Stimulated activated CD4-positive, alpha-beta T cell treated with anti-CD3 and anti-CD28 coated beads, Interleukin-1b, Interleukin-23, amount 100 ng/mL, for 1 hour (primary cell): ENCODE measurements at regions not wholly inside any gene's neighbourhood (a gene's known extent, or its start where the extent isn't known, plus 50 kb on each side); places are given as distances from the start of the nearest gene placed in this dataset.

Experiments used
- DNase-seq, 2 donors: peaks; one replicate each; pipeline ENCODE4 v3.0.0-alpha.2; 2020; ENCODE audit warnings: low read depth in 2 of 2

GRCh38 chr4:182063651-182064050 is 179.6 kb upstream of the TENM3 start:
- DNase-seq = no peak

- DNase-seq = no peak
Observed at GRCh38 chr4:182065255-182065654, 177.9 kb upstream of the TENM3 start.

DNA sequence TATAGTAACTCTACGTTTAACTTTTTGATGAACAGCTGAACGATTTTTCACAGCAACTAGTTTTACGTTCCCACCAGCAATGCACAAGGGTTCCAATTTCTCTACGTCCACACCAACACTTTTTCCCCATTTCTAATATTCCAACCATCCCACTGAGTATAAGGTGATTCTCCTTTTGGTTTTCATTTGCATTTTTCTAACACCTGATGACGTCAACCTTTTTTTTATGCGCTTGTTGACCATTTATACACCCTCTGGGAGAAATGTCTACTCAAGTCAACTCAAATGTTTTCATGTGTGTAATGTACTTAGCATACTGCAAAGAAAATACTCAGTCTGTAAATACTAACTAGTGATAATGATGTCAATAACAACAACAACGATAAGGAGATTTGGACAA is 177.2 kb upstream of the TENM3 start:
- no peak for DNase-seq

GRCh38 chr4:182067828-182068227 is 175.4 kb upstream of the TENM3 start:
- no peak for DNase-seq

- DNase-seq = no peak
Observed at GRCh38 chr4:182068920-182069319, 174.3 kb upstream of the TENM3 start.

DNA sequence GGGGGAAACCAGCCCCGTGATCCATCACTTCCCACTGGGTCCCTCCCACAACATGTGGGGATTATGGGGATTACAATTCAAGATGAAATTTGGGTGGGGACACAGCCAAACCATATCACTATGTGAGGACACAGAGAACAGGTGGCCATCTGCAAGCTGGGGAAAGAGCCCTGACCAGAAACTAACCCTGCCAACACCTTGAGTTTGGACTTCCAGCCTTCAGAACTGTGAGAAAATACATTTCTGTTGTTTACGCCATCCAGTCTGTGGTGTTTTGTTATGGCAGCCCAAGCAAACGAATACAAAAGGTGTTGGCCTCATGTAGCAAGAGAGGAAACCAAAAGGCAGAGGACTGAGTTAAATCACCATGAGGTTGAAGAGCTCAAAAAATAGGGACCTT is 169.9 kb upstream of the TENM3 start:
- DNase-seq = no peak

- DNase-seq = no peak
Observed at GRCh38 chr4:182074139-182074538, 169.1 kb upstream of the TENM3 start.

DNA sequence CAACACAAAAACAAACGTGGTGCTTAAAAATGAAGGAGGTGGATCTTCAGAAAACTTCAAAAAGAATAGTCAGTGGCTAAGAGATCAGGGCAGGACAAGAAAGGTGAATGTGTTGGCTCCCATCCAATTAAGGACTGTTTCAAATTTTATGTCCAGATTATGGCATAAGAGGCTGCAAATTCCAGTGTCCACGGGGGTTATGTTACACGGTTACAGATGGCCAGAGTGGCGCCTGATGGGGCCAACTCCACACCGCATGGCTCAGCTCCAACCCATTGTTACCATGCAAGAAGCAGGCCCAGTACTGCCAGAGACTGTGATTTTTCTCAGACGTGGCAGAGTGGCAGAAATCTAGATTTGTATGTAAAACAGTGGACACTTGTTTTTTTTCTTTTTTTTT is 168.4 kb upstream of the TENM3 start:
- no peak for DNase-seq

- DNase-seq = no peak
Observed at GRCh38 chr4:182082910-182083309, 160.3 kb upstream of the TENM3 start.

GRCh38 chr4:182083671-182084410 is 159.4 kb upstream of the TENM3 start:
- no peak for DNase-seq

DNA sequence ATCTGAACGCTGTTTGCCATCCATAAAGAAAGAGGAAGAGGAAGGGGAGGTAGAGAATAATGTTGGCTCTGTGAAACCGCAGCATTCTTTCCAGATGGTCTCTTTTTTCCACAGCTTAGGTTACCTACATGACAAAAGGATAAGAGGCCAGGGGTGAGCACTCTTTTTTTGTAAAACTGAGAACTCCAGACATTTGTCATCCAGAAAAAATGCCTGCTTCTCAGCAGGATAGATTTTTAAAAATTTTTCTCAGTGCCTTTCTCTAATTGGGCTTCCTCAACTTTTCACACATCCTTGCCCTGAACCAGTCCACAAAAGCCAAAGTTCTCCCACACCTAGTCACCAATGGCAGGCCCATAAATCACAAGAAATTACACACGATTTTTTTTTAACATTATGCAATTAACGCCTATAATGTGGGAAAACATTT is 158.1 kb upstream of the TENM3 start:
- DNase-seq = no peak

- no peak for DNase-seq
Observed at GRCh38 chr4:182089326-182089725, 153.9 kb upstream of the TENM3 start.

- DNase-seq = no peak
Observed at GRCh38 chr4:182090186-182090585, 153.0 kb upstream of the TENM3 start.

- no peak for DNase-seq
Observed at GRCh38 chr4:182091128-182091527, 152.1 kb upstream of the TENM3 start.

DNA sequence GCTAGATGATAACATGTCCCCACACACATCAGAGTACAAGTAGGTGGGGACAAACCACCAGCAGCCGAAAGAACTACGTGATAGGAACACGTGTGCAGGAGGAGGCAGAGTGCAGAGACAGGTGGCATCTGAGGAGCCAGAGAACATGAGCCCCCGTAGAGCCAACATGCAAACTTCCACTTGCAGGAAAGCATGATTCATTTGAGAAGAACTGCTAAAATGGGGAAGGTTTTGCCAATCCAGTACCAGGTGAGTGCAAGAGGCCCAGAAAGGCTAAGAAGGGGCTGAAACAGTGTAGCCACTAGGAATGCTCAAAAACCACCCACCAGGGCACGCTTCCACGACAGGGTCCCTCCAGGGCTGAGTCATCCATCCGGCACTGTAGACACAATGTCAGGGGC is 149.8 kb upstream of the TENM3 start:
- DNase-seq = no peak

DNA sequence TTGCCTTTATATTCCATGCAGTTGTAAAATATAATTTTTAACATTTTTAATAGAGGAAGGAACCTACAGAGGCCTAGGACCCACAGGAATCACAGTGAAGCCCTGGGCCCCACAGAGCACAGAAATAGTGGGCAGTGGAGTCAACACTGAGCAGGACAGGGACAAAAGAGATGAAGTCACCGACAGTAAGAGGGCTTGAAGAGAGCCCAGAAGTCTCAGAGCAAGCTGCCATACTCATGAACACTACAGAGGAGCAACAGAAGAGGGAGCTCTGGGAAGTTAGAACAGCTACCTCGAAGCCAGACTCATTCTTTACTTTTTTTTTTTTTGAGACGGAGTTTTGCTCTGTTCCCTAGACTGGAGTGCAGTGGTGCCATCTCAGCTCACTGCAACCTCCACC is 149.3 kb upstream of the TENM3 start:
- no peak for DNase-seq

DNA sequence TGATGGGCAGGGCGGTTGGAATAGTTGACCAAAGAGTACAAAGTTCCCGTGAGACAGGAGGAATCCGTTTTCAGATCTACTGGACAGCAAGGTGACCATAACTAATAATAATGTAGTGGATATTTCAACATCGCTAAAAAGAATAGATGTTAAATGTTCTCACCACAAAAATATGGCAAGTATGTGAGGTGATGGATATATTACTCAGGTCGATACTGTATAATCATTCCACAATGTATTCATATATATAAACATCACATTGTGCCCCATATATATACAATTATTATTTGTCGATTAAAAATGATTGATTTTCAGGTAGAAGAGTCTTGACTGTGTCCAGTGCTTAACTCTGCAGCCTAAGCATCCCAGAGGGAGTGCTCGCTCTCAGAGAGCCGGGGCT is 141.6 kb upstream of the TENM3 start:
- DNase-seq = no peak

DNA sequence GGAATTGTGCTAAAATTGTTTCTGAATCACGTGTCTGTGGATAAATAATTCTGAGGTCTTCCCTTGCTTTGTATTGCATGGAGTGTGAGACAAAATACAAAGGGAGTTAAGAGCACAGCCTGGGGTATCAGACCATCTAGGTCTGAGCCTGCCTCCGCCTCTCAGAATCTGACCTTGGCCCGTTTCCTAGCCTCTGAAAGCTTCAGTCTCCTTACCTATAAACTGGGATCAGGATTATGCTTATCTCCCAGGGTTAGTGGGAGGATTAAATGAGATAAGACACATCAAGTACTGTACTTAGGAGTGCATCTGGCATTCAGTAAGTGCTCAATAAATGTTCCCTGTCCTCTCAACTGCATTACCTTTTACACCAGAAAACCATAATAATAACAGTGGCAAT is 140.6 kb upstream of the TENM3 start:
- DNase-seq = no peak

- DNase-seq = no peak
Observed at GRCh38 chr4:182103614-182104319, 139.4 kb upstream of the TENM3 start.

- DNase-seq = no peak
Observed at GRCh38 chr4:182105416-182105815, 137.8 kb upstream of the TENM3 start.

DNA sequence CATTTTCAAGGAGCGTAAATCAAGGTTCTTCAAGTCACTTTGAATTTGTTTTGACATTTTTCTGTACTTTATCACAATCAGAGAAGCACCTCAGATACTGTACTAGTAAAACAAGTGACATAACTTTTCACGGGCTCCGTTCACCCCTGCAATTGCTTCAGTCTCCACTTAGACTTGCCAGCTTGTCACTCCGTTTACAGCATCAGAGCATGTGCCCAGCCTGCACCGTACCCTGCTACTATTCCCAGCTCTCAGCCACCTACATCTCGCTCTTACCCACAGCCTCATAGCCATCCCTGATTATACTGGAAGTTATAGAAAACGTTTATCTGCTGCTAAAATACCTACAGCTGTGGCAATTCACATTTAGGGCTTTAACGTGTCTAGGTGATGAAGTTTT is 135.3 kb upstream of the TENM3 start:
- DNase-seq = no peak

DNA sequence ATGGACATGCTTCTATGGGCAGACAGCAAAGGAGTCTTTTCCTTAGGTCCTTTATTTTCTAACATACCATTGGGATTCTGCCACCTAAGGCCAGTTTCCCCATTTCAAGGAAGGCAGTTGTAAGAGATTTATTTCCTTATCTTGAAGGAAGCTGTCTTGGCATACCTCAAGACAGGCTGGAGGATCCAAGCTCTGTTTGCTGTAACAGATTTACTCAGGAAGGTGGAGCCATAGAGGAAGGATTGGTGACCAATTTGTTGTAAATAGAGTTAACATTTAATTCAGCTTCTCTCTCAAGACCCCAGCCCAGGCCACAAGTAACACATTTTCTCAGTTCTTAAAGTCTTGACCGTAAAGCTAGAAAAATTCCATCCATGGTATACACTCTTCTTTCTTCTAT is 131.6 kb upstream of the TENM3 start:
- no peak for DNase-seq

DNA sequence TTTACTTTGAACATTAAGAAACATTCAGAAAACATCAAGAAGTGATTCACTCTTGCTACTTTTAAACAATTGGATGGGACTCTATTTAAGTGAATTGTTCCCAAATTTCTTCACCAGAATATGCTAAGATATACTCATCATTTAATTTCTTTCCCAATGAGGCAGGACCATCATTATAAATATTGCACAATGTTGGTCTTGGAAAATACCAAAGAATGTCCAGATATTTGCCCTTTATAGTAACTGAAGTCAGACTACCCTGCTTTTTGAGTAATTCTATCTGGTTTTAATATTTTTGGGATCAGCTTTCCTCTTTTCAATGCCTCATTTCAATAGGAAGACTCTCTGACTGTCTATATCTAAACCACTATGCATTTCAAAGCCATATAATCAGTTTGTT is 129.4 kb upstream of the TENM3 start:
- no peak for DNase-seq

DNA sequence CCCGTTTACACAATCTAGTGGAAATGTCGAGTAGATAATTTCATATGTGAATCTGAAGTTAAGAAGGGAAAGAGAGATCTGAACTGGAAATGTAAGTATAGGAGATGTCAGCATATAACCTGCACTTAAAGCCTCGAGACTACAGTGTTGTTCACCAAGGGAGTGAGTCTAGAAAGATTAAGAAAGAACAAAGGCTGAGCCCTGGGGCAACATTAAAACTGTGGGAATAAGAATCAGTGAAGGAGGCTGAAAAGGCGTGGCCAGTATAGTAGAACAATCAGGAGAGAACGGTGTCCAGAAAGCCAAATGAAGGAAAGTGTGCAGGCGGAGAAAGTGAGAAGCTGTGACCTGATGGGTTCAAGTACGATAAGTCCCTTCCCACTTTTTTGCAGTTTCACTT is 118.8 kb upstream of the TENM3 start:
- DNase-seq = no peak
